Mammary epithelial cell (primary cell): ENCODE measurements at regions not wholly inside any gene's neighbourhood (a gene's known extent, or its start where the extent isn't known, plus 50 kb on each side); places are given as distances from the start of the nearest gene placed in this dataset.

ENCODE experiments used
- CTCF ChIP-seq, 2 donors: IDR thresholded peaks in 1 of 2; conservative IDR thresholded peaks in 1 of 2; 2 replicates each; pipeline ENCODE4 v1.5.1; 2011 to 2012; ENCODE audit warnings: inconsistent platforms in 2 of 2, low read length in 2 of 2, mild to moderate bottlenecking in 2 of 2, control low read depth in 1 of 2, low read depth in 1 of 2; ENCODE audit not compliant: insufficient read depth in 1 of 2; ENCODE audit errors: extremely low read depth in 1 of 2
- EZH2 ChIP-seq: IDR thresholded peaks from 2 replicates; pipeline ENCODE4 v1.6.1; 2012; ENCODE audit warnings: low read length, inconsistent platforms, borderline replicate concordance

GRCh38 chr7:19914866-19915265, 141.4 kb upstream of the TMEM196 start:
- TF ChIP-seq EZH2 = no peak
- no peak for TF ChIP-seq CTCF (conservative IDR thresholded peaks at IDR 0.05 in 1 of 2, IDR thresholded peaks at IDR 0.05 in 1 of 2; ENCODE audit: extremely low read depth in 1 of 2, insufficient read depth in 1 of 2, low read depth in 1 of 2, low read length in 2 of 2)
